Tibial artery (tissue), 4 donors: ENCODE measurements at regions not wholly inside any gene's neighbourhood (a gene's known extent, or its start where the extent isn't known, plus 50 kb on each side); places are given as distances from the start of the nearest gene placed in this dataset.

Source experiments
- DNase-seq, 2 donors: peaks; one replicate each; pipeline ENCODE4 v3.0.0-alpha.2; 2019
- H3K27ac ChIP-seq, 2 donors: fragments of 200-600 bp; sonication (generic) in 1 of 2; 1 replicate in 1 of 2; 2 replicates in 1 of 2; pipeline ENCODE4 v1.5.1; 2018 to 2019; ENCODE audit warnings: mild to moderate bottlenecking in 1 of 2
- H3K27me3 ChIP-seq, 2 donors: fragments of 200-600 bp; sonication (generic) in 1 of 2; one replicate each; pipeline versions ENCODE4 v1.5.1 to v1.6.0; 2016 to 2019
- H3K36me3 ChIP-seq, 3 donors: fragments of 200-600 bp; sonication (generic) in 2 of 3; one replicate each; pipeline ENCODE4 v1.5.1; 2016 to 2019; ENCODE audit warnings: mild to moderate bottlenecking in 2 of 3
- H3K4me1 ChIP-seq, 4 donors: fragments of 200-600 bp; sonication (generic) in 2 of 4; 1 replicate in 3 of 4; 2 replicates in 1 of 4; pipeline ENCODE4 v1.5.1; 2016 to 2019
- H3K4me3 ChIP-seq, 2 donors: fragments of 200-600 bp; sonication (generic) in 1 of 2; 1 replicate in 1 of 2; 2 replicates in 1 of 2; pipeline ENCODE4 v1.5.1; 2018 to 2019; ENCODE audit warnings: mild to moderate bottlenecking in 2 of 2
- H3K9me3 ChIP-seq, 3 donors: fragments of 200-600 bp; sonication (generic) in 1 of 3; one replicate each; pipeline ENCODE4 v1.5.1; 2016 to 2019
- CTCF ChIP-seq, 2 experiments: fragments of 200-600 bp in 1 of 2; fragments of 450-650 bp in 1 of 2; IDR thresholded peaks; one replicate each; pipeline ENCODE4 v1.5.1; 2017 to 2019; ENCODE audit warnings: antibody characterized with exemption in 2 of 2, mild to moderate bottlenecking in 1 of 2, moderate library complexity in 1 of 2
- intact Hi-C: fragments of 100-400 bp; cut with DNase I; formaldehyde crosslinking; loops from one replicate; pipeline ENCODE4 v1.15.0; 2023; ENCODE audit warnings: low total_unique reads

DNA sequence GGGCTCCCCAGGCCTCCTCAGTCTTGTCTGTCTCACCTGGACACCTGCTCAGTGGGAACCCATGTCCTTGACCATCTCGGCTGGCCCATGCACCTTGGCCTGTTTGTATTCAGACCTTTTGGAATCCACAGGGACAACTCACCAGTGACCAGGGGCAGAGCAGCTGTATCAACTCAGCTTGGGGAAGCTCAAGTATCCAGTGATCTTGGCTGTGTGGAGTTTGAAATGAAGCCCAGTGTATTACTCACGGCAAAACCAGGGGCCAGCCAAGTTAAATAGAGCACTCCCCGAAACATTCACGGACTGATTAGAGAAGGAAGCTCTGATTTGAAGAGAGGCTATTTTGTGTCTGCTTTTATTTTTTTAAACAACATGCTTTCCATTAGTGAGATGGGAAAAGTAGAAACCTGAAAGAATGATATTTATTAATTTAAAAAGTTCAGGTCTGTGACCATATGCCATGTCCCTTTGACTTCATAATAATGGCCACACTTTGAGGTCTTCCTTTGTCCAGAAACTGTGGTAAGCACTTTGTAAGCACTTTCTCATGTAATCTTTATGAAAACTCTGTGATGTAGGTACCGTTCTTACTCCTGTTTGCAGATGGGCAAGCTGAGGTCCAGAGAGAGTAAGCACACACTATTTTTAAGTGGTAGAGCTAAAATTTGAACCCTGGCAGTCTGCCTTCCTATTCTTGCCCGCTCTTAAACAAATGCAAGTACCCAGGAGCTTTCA, 656.5 kb downstream of the BNC2 start:
- peaks cover 0 to 27% (median 19%) of the 10 kb centered on the region in 4 donors for H3K4me1 ChIP-seq
- DNase-seq: peak; percentile 77 to 87
- H3K36me3 ChIP-seq: no peaks in the 10 kb centered on the region
- H3K27ac ChIP-seq: peak overlapping the region in 1 of 2 donors; percentile 36
- intact Hi-C loops: no loop called here
- no peaks in the 10 kb centered on the region for H3K27me3 ChIP-seq
- TF ChIP-seq CTCF (IDR thresholded peaks at IDR 0.05): no peak
- H3K4me3 ChIP-seq: no peak overlapping the region
- no peaks in the 10 kb centered on the region for H3K9me3 ChIP-seq

- H3K36me3 ChIP-seq: no peaks in the 10 kb centered on the region
- no peaks in the 10 kb centered on the region for H3K9me3 ChIP-seq
- no peak overlapping the region for H3K4me3 ChIP-seq
- DNase-seq: no peak
- intact Hi-C loops: no loop called here
- H3K27ac ChIP-seq: no peak overlapping the region
- no peak for TF ChIP-seq CTCF (IDR thresholded peaks at IDR 0.05)
- H3K27me3 ChIP-seq: no peaks in the 10 kb centered on the region
- H3K4me1 ChIP-seq: peaks cover 0 to 27% (median 19%) of the 10 kb centered on the region in 4 donors
Measured at GRCh38 chr9:16214677-16215352, 655.7 kb downstream of the BNC2 start.

DNA sequence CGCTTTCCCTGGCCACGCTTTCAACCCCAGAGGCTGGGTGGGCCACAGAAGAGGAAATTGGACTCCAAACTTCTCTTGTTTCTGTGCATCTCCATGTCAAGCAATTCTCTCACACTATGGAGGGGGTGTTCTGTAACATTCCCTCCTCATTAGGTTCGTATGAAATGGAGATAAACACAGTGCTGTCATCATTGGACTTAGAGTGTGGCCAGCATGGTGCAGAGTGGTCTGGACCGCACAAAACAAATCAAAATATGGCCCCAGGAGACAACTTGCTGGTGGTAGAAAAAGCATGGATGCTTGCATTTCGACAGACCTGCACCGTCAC, 655.2 kb downstream of the BNC2 start:
- no peak for TF ChIP-seq CTCF (IDR thresholded peaks at IDR 0.05)
- no peak for DNase-seq
- Histone ChIP-seq H3K4me3 (no peak overlapping the region), H3K27me3 (no peaks in the 10 kb centered on the region), H3K9me3 (no peaks in the 10 kb centered on the region), H3K27ac (no peak overlapping the region), H3K4me1 (peaks cover 0 to 27% (median 19%) of the 10 kb centered on the region in 4 donors), H3K36me3 (no peaks in the 10 kb centered on the region)
- intact Hi-C loops: no loop called here

- intact Hi-C loops: no loop called here
- no peak for TF ChIP-seq CTCF (IDR thresholded peaks at IDR 0.05)
- DNase-seq: no peak
- H3K27ac ChIP-seq: no peak overlapping the region
- H3K9me3 ChIP-seq: no peaks in the 10 kb centered on the region
- no peak overlapping the region for H3K4me3 ChIP-seq
- H3K36me3 ChIP-seq: no peaks in the 10 kb centered on the region
- H3K27me3 ChIP-seq: no peaks in the 10 kb centered on the region
- H3K4me1 ChIP-seq: peaks cover 0 to 37% (median 19%) of the 10 kb centered on the region in 4 donors
Measured at GRCh38 chr9:16217943-16218701, 652.3 kb downstream of the BNC2 start.

GRCh38 chr9:16221366-16221765, 649.1 kb downstream of the BNC2 start:
- TF ChIP-seq CTCF (IDR thresholded peaks at IDR 0.05): no peak
- H3K9me3 ChIP-seq: no peaks in the 10 kb centered on the region
- H3K27ac ChIP-seq: no peak overlapping the region
- no peaks in the 10 kb centered on the region for H3K27me3 ChIP-seq
- no peak overlapping the region for H3K4me3 ChIP-seq
- H3K4me1 ChIP-seq: peaks cover 0 to 16% (median 0%) of the 10 kb centered on the region in 4 donors
- peak in 1 of 2 donors; percentile 69 for DNase-seq
- no peaks in the 10 kb centered on the region for H3K36me3 ChIP-seq
- intact Hi-C loops: no loop called here
